Epithelial cell of esophagus (primary cell): ENCODE measurements at regions not wholly inside any gene's neighbourhood (a gene's known extent, or its start where the extent isn't known, plus 50 kb on each side); places are given as distances from the start of the nearest gene placed in this dataset.

Experiments used
- DNase-seq: peaks from one replicate; pipeline ENCODE4 v3.0.0; 2010; ENCODE audit warnings: low read depth
- H3K4me3 ChIP-seq: 2 replicates; pipeline ENCODE4 v1.5.1; 2011; ENCODE audit warnings: mild to moderate bottlenecking, low read length, control low read depth
- CTCF ChIP-seq: IDR thresholded peaks from 2 replicates; pipeline ENCODE4 v1.5.1; 2011; ENCODE audit warnings: low read depth, mild to moderate bottlenecking, low read length, control low read depth, inconsistent platforms; ENCODE audit not compliant: insufficient read depth; ENCODE audit errors: missing control alignments

- TF ChIP-seq CTCF, result no peak
- H3K4me3 ChIP-seq, result no peak overlapping the region
- DNase-seq, result no peak
Observed at GRCh38 chr19:34835631-34836351, 62.8 kb upstream of the ZNF599 start.

GRCh38 chr19:34834472-34835061 lies 61.6 kb upstream of the ZNF599 start:
- no peak for DNase-seq
- TF ChIP-seq CTCF, result no peak
- no peak overlapping the region for H3K4me3 ChIP-seq

GRCh38 chr19:34832581-34833112 lies 59.6 kb upstream of the ZNF599 start:
- DNase-seq, result no peak
- H3K4me3 ChIP-seq, result no peak overlapping the region
- no peak for TF ChIP-seq CTCF

GRCh38 chr19:34831714-34832113 lies 58.7 kb upstream of the ZNF599 start:
- no peak for DNase-seq
- H3K4me3 ChIP-seq, result no peak overlapping the region
- TF ChIP-seq CTCF, result no peak

GRCh38 chr19:34828156-34828555 lies 55.1 kb upstream of the ZNF599 start:
- TF ChIP-seq CTCF, result no peak
- DNase-seq, result no peak
- H3K4me3 ChIP-seq, result no peak overlapping the region

GRCh38 chr19:34825212-34825611 lies 52.2 kb upstream of the ZNF599 start:
- H3K4me3 ChIP-seq, result no peak overlapping the region
- no peak for TF ChIP-seq CTCF
- DNase-seq, result no peak
